GM21447 (cell line): ENCODE measurements at regions not wholly inside any gene's neighbourhood (a gene's known extent, or its start where the extent isn't known, plus 50 kb on each side); places are given as distances from the start of the nearest gene placed in this dataset.

Experiments
- ATAC-seq: cut with Tn5 transposase; IDR thresholded peaks from one replicate; pipeline ENCODE4 v1.9.1; 2021; ENCODE audit not compliant: unreplicated experiment

- no peak for ATAC-seq
Measured at GRCh38 chr1:54497338-54497737, 50.7 kb upstream of the ACOT11 start.

DNA sequence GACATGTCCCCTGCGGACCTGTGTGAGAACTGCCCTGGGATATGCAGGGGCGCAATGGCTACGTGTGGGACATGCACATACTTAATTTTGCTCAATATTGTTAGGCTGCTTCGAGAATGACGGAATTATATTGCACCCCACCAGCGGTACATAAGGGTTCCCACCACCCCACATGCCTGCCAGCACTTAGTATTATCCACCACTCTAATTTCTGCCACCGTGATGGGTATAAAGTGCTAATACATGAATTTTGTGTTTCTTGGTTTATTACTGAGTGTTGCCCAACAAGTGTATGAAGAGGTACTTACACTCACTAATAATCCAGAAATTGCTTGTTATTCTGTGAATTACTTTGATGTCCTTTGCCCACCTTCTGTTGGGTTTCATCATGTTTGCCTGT is 52.1 kb upstream of the ACOT11 start:
- ATAC-seq, result no peak

DNA sequence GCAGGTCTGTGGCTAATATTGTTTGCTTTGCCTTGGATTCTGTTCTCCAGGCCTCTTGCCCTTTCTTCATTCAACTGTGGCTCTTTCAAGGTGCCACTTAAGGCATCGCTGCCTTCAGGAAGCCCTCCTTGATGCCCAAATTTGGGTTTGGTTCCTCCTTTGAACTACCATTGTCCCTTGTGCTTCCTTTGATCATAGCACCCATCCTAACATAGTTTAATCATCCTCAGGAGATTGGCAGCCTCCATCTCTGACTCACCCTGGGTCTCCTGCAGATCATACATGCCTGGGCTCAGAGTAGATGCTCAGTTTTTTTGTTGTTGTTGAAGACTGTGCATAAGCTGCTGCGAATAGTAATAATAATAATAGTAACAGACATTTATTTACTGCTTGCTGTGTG is 54.4 kb upstream of the ACOT11 start:
- no peak for ATAC-seq

DNA sequence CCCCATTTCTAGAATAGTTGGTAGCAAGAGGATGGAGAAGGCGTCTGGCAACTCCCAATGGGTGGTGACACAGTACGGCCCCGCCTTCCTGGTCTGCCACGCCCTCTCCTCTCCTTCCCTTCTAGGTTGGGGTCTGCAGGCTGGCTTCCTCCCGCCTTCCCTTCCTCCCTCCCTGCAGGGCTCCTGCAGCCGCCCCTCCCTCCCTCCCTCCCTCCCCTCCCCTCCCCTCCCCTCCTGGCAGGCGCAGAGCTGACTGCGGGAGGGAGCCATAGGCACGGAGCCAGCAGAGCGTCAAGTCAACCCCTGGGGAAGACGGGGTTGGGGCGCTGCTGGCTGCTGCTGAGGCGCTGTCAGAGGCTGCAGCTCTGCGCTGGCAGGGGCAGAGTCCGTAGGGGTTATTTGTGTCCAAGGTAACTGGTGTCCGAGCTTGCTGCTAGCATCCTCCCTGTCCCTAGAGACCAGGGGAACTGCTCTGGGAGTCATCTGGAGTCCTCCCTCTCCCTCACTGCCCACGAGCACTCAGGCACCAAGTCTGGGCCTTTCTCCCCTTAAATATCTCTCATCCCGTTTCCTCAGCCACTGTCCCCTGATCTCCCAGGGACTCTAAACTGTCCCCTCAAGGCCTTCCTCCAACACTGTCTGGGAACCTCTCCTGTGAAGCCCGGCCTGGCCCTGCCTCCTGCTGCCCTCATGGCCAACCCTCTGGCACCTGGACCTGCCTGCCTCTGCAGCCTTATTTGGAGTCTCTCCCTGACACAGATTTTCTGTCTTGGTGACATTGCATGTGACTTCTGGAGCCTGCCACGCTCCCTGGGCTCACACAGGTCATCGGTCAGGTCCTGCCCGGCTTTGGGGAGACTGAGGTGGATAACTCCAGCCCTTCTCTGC is 57.4 kb upstream of the ACOT11 start:
- ATAC-seq, result no peak

- no peak for ATAC-seq
Measured at GRCh38 chr1:54489627-54490250, 58.3 kb upstream of the ACOT11 start.

DNA sequence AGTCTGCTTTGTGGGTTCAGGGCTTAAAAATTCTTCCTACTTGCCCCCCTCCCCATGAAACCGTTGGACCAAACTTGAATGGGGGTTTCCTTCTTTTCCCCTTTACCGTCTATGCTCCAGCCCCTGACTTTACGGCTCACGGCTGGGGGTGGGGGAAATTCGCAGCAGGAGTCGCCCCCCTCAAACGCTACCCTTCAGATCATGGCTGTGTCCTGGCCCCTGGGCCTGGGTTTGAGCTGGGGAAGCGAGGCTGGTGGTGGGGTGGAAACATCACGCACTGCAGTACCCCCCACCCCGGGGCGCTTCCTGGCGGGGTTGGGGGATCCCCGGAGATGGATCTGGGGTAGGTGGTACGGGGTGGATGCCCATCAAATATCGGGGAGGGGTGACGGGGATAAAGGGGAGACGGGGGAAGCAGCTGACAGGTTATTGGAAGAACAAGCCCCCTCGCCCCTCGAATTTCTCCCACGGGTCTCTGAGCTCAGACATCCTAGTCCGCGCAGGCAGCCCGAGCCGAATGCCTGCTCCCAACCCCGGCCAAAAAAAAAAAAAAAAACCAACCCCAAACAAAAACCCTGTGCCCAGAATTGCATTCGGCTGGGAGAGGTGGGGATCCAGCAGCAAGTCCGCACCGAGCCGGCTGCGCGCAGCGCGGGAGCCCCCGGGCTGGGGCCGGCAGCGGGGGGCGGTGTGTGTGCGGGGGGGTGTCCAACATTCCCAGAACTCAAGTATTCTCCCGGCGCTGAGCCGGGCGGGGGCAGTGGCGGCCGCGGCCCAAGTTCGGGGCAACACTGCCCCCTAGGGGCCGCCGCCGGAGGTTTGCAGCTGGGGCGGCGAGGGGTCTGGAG is 59.0 kb upstream of the ACOT11 start:
- peak; percentile 49 for ATAC-seq

DNA sequence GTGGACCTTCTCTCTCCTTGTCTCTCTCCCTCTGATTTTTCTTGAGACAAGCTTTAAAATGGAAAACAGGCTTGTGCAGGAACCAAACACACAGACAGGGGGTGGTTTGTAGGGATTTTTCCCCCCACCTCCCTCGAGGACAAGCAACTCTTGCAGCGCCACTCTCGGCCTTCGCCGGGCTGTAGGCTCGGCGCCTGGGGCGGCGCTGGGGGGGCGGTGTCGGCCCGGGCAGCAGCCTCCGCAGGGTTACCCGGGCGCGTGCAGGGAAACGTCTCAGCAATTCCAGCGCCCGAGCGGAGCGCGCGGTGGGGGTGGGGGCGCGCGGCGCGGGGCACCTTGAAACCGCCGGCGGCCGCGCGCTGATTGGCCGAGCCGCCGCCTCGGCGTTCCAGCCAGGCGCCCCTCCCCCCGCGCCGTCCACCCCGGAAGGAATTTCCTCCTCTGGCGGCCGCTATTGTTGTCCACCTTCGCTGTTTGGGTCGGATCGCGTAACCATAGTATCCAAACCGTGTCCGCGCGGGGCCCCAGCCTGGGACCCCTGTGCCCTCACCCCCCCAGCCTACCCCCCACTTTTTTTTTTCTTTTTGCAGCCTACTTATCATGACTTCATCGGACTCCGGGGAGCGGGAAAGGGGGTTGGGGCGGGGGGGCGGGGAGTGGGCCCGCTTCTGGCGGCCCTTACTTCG is 59.8 kb upstream of the ACOT11 start:
- no peak for ATAC-seq

GRCh38 chr1:54487571-54488050 is 60.4 kb upstream of the ACOT11 start:
- ATAC-seq, result no peak

GRCh38 chr1:54486907-54487306 is 61.1 kb upstream of the ACOT11 start:
- no peak for ATAC-seq

DNA sequence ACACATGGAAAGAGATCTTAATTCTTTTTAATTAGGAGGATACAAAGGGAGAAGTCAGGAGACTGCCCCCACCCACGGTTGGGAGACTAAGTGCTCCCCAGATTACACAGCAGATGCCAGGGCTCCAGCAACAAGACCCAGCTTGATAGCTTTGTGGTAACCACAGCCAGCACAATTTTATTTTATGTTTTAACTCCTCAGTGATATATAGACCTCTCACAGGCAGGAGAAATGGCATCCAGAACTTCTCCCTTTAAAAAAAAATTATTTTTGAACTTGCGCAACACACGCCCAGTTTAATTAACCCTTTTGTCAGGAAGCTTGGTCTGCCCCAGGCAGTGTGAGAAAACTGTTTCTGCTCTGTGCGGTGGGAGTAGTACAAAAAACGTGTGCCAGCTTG is 62.6 kb upstream of the ACOT11 start:
- no peak for ATAC-seq

GRCh38 chr1:54483875-54484437 is 64.1 kb upstream of the ACOT11 start:
- ATAC-seq, result no peak

GRCh38 chr1:54481201-54481884 is 66.7 kb upstream of the ACOT11 start:
- ATAC-seq, result no peak

GRCh38 chr1:54480525-54480848 is 67.5 kb upstream of the ACOT11 start:
- no peak for ATAC-seq

GRCh38 chr1:54479841-54480524 is 68.0 kb upstream of the ACOT11 start:
- ATAC-seq, result no peak

DNA sequence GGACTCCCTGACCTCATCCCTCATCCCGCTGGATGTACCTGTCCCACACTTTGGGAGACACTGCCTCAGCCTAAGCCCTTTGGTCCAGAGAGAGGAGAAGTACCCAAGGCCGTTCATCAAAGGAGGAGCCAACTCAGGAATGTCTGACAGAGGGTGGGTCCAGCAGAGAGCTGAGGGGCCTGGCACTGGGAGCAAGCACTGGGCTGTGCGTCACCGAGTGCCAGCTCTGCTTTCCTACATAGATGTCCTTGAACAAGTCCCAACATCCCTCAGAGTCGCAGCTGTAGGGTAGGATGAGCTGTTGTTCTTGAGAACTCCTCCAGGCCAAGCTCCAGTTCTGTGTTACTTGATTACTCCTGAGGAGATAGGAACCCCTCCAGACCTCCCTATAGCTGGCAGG is 68.8 kb upstream of the ACOT11 start:
- ATAC-seq, result no peak

GRCh38 chr1:54477153-54477561 is 70.9 kb upstream of the ACOT11 start:
- no peak for ATAC-seq

GRCh38 chr1:54476530-54477109 is 70.4 kb upstream of the SSBP3 start:
- no peak for ATAC-seq

DNA sequence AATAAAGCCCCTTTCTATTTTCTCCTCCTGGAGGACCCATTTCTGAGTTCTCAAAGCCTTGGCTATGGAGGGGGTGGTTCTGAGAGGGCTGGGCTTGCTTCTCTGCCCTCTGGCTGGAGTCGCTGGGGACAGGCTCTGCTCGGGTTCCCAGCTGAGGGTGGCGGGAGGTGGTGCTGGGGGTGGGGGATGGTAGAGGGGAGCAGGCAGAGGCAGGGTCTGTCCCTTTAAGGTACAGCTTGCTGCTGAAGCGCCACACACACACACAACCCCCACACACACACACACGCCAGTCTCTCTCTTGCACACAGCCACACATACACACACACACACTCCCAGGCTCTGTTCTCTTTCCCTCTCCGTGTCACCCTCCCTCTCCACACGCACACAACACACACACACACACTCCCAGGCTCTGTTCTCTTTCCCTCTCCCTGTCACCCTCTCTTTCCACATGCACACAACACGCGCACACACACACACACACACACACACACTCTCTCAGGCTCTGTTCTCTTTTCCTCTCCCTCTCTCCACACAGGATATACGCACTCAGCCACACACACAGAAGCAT is 69.8 kb upstream of the SSBP3 start:
- ATAC-seq, result no peak

DNA sequence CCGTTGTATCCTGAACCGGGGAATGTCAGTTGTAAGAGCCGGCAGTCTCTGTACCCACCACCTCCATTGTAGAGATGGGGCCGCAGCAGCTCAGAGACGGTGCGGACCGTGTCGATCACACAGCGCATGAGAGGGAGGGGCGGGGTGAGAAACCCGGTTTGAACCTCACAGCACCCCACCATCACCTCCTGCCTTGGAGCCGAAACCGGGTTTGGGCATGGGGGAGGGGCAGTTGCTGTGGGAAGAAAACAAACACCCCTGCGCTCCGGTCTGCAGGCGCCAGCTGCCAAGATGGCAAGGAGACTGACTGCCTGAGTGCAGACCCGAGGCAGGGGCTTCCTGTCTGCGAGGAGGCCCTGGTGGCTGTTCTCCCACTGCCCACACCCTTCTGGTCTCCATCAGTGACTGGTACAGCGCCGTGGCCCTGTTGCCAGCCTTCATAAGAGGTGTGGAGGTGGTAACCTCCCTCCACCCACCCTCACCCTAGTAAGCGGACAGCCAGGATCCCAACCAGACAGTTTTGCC is 69.2 kb upstream of the SSBP3 start:
- no peak for ATAC-seq
